Endothelial cell (in vitro differentiated cells): ENCODE measurements at regions not wholly inside any gene's neighbourhood (a gene's known extent, or its start where the extent isn't known, plus 50 kb on each side); places are given as distances from the start of the nearest gene placed in this dataset.

Experiments used
- DNase-seq: peaks from one replicate; pipeline ENCODE4 v3.0.0; 2021; ENCODE audit warnings: low spot score
- H3K27ac Mint-ChIP-seq: one replicate; pipeline ENCODE4 v1.8.0; 2021; ENCODE audit warnings: mixed read lengths, inconsistent platforms; ENCODE audit not compliant: unreplicated experiment
- H3K27me3 Mint-ChIP-seq: one replicate; pipeline ENCODE4 v1.8.0; 2021; ENCODE audit warnings: mild to moderate bottlenecking, moderate library complexity, mixed read lengths, inconsistent platforms; ENCODE audit not compliant: unreplicated experiment
- H3K36me3 Mint-ChIP-seq: one replicate; pipeline ENCODE4 v1.8.0; 2021; ENCODE audit warnings: mild to moderate bottlenecking, low read depth, mixed read lengths, inconsistent platforms; ENCODE audit not compliant: unreplicated experiment
- H3K4me1 Mint-ChIP-seq: one replicate; pipeline ENCODE4 v1.8.0; 2021; ENCODE audit warnings: mild to moderate bottlenecking, mixed read lengths, inconsistent platforms; ENCODE audit not compliant: unreplicated experiment
- H3K4me3 Mint-ChIP-seq: one replicate; pipeline ENCODE4 v1.8.0; 2021; ENCODE audit warnings: mild to moderate bottlenecking, mixed read lengths, inconsistent platforms; ENCODE audit not compliant: unreplicated experiment
- H3K9me3 Mint-ChIP-seq: one replicate; pipeline ENCODE4 v1.8.0; 2021; ENCODE audit warnings: mixed read lengths, inconsistent platforms; ENCODE audit not compliant: unreplicated experiment
- CTCF ChIP-seq: fragments of 200-600 bp; sonication (generic); IDR thresholded peaks from one replicate; pipeline ENCODE4 v1.5.0; 2021; ENCODE audit warnings: antibody characterized with exemption; ENCODE audit not compliant: unreplicated experiment

DNA sequence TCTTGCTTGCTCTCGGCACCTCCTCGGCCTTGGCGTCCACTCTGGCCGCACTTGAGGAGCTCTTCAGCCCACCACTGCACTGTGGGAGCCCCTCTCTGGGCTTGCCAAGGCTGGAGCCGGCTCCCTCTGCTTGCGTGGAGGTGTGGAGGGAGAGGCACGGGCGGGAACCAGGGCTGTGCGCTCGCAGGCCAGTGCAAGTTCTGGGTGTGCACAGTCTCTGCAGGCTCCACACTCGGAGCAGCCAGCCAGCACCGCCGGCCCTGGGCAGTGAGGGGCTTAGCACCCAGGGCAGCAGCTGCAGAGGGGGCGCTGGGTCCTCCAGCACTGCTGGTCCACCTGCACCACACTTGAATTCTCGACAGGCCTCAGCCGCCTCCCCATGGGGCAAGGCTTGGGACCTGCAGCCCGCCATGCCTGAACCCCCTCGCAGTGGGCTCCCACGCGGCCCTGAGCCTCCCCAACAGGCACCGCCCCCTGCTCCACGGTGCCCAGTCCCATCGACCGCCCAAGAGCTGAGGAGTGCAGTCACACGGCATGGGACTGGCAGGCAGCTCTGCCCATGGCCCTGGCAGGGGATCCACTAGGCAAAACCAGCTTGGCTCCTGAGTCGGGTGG is 411.2 kb upstream of the CHAC2 start:
- H3K4me1 Mint-ChIP-seq = no peaks in the 10 kb centered on the region
- no peak for TF ChIP-seq CTCF
- no peak overlapping the region for H3K27ac Mint-ChIP-seq
- H3K4me3 Mint-ChIP-seq = no peak overlapping the region
- no peaks in the 10 kb centered on the region for H3K9me3 Mint-ChIP-seq
- H3K36me3 Mint-ChIP-seq = peaks cover 11% of the 10 kb centered on the region
- no peak for DNase-seq
- no peaks in the 10 kb centered on the region for H3K27me3 Mint-ChIP-seq

GRCh38 chr2:53353135-53354114 is 414.2 kb upstream of the CHAC2 start:
- Mint-ChIP-seq H3K27ac (no peak overlapping the region), H3K4me1 (no peaks in the 10 kb centered on the region), H3K4me3 (no peak overlapping the region), H3K36me3 (peaks cover 11% of the 10 kb centered on the region), H3K27me3 (no peaks in the 10 kb centered on the region), H3K9me3 (no peaks in the 10 kb centered on the region)
- DNase-seq = no peak
- TF ChIP-seq CTCF = no peak

DNA sequence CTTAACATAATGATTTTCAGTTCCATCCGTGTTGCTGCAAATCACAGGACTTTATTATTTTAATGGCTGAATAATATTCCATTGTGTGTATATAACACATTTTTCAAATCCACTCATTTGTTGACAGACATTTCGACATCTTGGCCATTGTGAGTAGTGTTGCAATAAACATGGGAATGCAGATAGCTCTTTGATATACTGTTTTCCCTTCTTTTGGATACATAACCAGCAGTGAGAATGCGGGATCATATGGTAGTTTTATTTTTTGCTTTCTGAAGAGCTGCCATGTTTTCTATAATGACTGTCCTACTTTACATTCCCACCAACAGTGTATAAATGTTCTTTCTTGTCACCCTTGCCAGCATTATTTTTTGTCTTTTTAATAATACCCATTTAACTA is 420.3 kb upstream of the CHAC2 start:
- H3K4me1 Mint-ChIP-seq = no peaks in the 10 kb centered on the region
- DNase-seq = no peak
- no peak for TF ChIP-seq CTCF
- H3K27ac Mint-ChIP-seq = no peak overlapping the region
- H3K9me3 Mint-ChIP-seq = no peaks in the 10 kb centered on the region
- H3K4me3 Mint-ChIP-seq = no peak overlapping the region
- H3K27me3 Mint-ChIP-seq = no peaks in the 10 kb centered on the region
- H3K36me3 Mint-ChIP-seq = no peaks in the 10 kb centered on the region

DNA sequence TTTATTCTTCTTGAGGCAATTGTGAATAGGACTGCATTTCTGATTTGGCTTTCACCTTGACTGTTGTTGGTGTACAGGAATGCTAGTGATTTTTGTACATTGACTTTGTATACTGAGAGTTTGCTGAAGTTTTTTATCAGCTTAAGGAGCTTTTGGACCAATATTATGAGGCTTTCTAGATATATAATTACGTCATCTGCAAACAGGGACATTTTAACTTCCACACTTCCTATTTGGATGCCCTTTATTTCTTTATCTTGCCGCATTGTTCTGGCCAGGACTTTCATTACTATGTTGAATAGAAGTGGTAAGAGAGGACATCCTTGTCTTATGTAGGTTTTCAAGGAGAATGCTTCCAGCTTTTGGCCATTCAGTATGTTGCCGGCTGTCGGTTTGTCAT is 425.4 kb upstream of the CHAC2 start:
- Mint-ChIP-seq H3K36me3 (no peaks in the 10 kb centered on the region), H3K27ac (no peak overlapping the region), H3K27me3 (peaks cover 2% of the 10 kb centered on the region)

More for the DNA sequence above, 425.4 kb upstream of the CHAC2 start:
- Mint-ChIP-seq H3K4me1 (no peaks in the 10 kb centered on the region), H3K9me3 (no peaks in the 10 kb centered on the region), H3K4me3 (no peak overlapping the region)
- TF ChIP-seq CTCF = no peak
- DNase-seq = no peak
